HCT116 (cell line): ENCODE measurements at regions not wholly inside any gene's neighbourhood (a gene's known extent, or its start where the extent isn't known, plus 50 kb on each side); places are given as distances from the start of the nearest gene placed in this dataset.

Source experiments
- ATAC-seq: fragments of 200-7000 bp; cut with Tn5 transposase; 2 replicates; pipeline ENCODE4 v1.9.1; 2020; ENCODE audit warnings: mild to moderate bottlenecking, moderate library complexity
- BruUV-seq: library from RNA; stranded (reverse); fragments of 400-500 nt; replicated peaks from 2 replicates; lab custom pipeline; 2021; lab: Mats Ljungman, UMichigan
- CTCF ChIA-PET: fragments of 300-600 bp; sonication (Branson Sonifier 250); formaldehyde crosslinking; loops from one replicate; lab custom pipeline; 2021; ENCODE audit warnings: antibody characterized with exemption; lab: Charles Lee
- POLR2A ChIA-PET: fragments of 300-600, 350-600 bp; sonication (Branson Sonifier 250); formaldehyde crosslinking; loops from one replicate; lab custom pipeline; 2021; ENCODE audit warnings: antibody characterized with exemption; lab: Charles Lee
- RAD21 ChIA-PET, 2 experiments: fragments of 300-600 bp; sonication (Branson Sonifier 250); formaldehyde crosslinking; loops; one replicate each; lab custom pipeline; 2023; ENCODE audit warnings: low total read pairs in 2 of 2; ENCODE audit not compliant: uncharacterized antibody in 2 of 2, unreplicated experiment in 2 of 2, low non-redundant PET in 1 of 2; lab: Charles Lee
- DNase-seq: peaks from one replicate; pipeline ENCODE4 v3.0.0-alpha.2; 2010; ENCODE audit warnings: low read depth, low spot score
- H2AFZ ChIP-seq: fragments of 200-600 bp; shearing (Covaris generic), sonication (generic); 2 replicates; pipeline ENCODE4 v1.6.1; 2017; ENCODE audit warnings: low read depth, mixed run types, mixed read lengths, antibody characterized with exemption, low read length; ENCODE audit not compliant: poor library complexity, severe bottlenecking
- H3K27ac ChIP-seq: 2 replicates; pipeline ENCODE4 v1.5.1; 2012; ENCODE audit warnings: low read depth, low read length
- H3K27me3 ChIP-seq: fragments of 200-600 bp; sonication (generic); 2 replicates; pipeline ENCODE4 v1.6.1; 2016; ENCODE audit warnings: mixed run types, low read length, mixed read lengths; ENCODE audit not compliant: insufficient read depth
- H3K36me3 ChIP-seq, 2 experiments: fragments of 200-500 bp in 1 of 2; fragments of 200-600 bp in 1 of 2; sonication (Bioruptor generic) in 1 of 2; sonication (generic) in 1 of 2; 2 replicates each; pipeline versions ENCODE4 v1.5.1 to v1.6.1; 2014 to 2016; ENCODE audit warnings: low read length in 2 of 2, inconsistent platforms in 1 of 2, mixed read lengths in 1 of 2, mixed run types in 1 of 2; ENCODE audit not compliant: insufficient read depth in 2 of 2, control insufficient read depth in 1 of 2
- H3K4me1 ChIP-seq, 2 experiments: fragments of 200-600 bp in 1 of 2; sonication (generic) in 1 of 2; 2 replicates each; pipeline versions ENCODE4 v1.5.1 to v1.6.1; 2012 to 2017; ENCODE audit warnings: low read length in 2 of 2, inconsistent platforms in 1 of 2, mild to moderate bottlenecking in 1 of 2, mixed read lengths in 1 of 2, mixed run types in 1 of 2, moderate library complexity in 1 of 2; ENCODE audit not compliant: insufficient read depth in 2 of 2, control insufficient read depth in 1 of 2
- H3K4me2 ChIP-seq: fragments of 200-600 bp; sonication (generic); 2 replicates; pipeline ENCODE4 v1.6.1; 2017; ENCODE audit warnings: mixed run types, low read length, mixed read lengths
- H3K4me3 ChIP-seq, 2 experiments: fragments of 200-600 bp in 1 of 2; sonication (generic) in 1 of 2; replicated peaks in 1 of 2; 2 replicates each; pipeline ENCODE4 v1.5.1; 2011 to 2016; ENCODE audit warnings: low read length in 2 of 2, control low read depth in 1 of 2, low read depth in 1 of 2, mild to moderate bottlenecking in 1 of 2, mixed read lengths in 1 of 2, mixed run types in 1 of 2
- H3K79me2 ChIP-seq: fragments of 200-600 bp; sonication (generic); 2 replicates; pipeline ENCODE4 v1.6.1; 2017; ENCODE audit warnings: mild to moderate bottlenecking, mixed run types, low read length, moderate library complexity, mixed read lengths; ENCODE audit not compliant: insufficient read depth
- H3K9ac ChIP-seq: fragments of 200-600 bp; sonication (generic); 2 replicates; pipeline ENCODE4 v1.6.1; 2016; ENCODE audit warnings: low read length, mixed read lengths
- H3K9me2 ChIP-seq: fragments of 200-600 bp; sonication (generic), shearing (Covaris generic); 2 replicates; pipeline ENCODE4 v1.6.1; 2017; ENCODE audit warnings: mixed run types, mild to moderate bottlenecking, moderate library complexity; ENCODE audit not compliant: insufficient read depth
- H3K9me3 ChIP-seq, 2 experiments: fragments of 200-500 bp in 1 of 2; fragments of 200-600 bp in 1 of 2; sonication (Bioruptor generic) in 1 of 2; sonication (generic) in 1 of 2; 2 replicates each; pipeline ENCODE4 v1.6.1; 2014 to 2017; ENCODE audit warnings: low read length in 2 of 2, mixed read lengths in 2 of 2, inconsistent platforms in 1 of 2, low read depth in 1 of 2, mild to moderate bottlenecking in 1 of 2, mixed run types in 1 of 2, moderate library complexity in 1 of 2; ENCODE audit not compliant: control insufficient read depth in 1 of 2, insufficient read depth in 1 of 2
- H4K20me1 ChIP-seq: fragments of 200-600 bp; sonication (generic), shearing (Covaris generic); 2 replicates; pipeline ENCODE4 v1.6.1; 2017; ENCODE audit warnings: mixed run types, mild to moderate bottlenecking, moderate library complexity; ENCODE audit not compliant: insufficient read depth
- FOSL1 ChIP-seq: IDR thresholded peaks from 2 replicates; pipeline ENCODE4 v1.6.1; 2012; ENCODE audit warnings: low read depth
- JUND ChIP-seq: IDR thresholded peaks from 2 replicates; pipeline ENCODE4 v1.6.1; 2012
- POLR2A ChIP-seq: IDR thresholded peaks from 2 replicates; pipeline ENCODE4 v1.7.0; 2011; ENCODE audit warnings: borderline replicate concordance; ENCODE audit not compliant: insufficient read depth, insufficient read length; ENCODE audit errors: extremely low read depth
- SIN3A ChIP-seq: IDR thresholded peaks from 2 replicates; pipeline ENCODE4 v1.6.1; 2012; ENCODE audit warnings: low read depth
- SP1 ChIP-seq: IDR thresholded peaks from 2 replicates; pipeline ENCODE4 v1.6.1; 2012; ENCODE audit warnings: low read depth
- SRF ChIP-seq: IDR thresholded peaks from 2 replicates; pipeline ENCODE4 v1.6.1; 2012; ENCODE audit warnings: low read depth
- TCF7L2 ChIP-seq: IDR thresholded peaks from 2 replicates; pipeline ENCODE4 v1.7.0; 2011; ENCODE audit warnings: borderline replicate concordance, inconsistent platforms; ENCODE audit not compliant: insufficient read depth, insufficient read length; ENCODE audit errors: extremely low read depth
- ZBTB33 ChIP-seq: IDR thresholded peaks from 2 replicates; pipeline ENCODE4 v1.6.1; 2011; ENCODE audit warnings: mild to moderate bottlenecking, low read length, moderate library complexity; ENCODE audit not compliant: insufficient replicate concordance; ENCODE audit errors: extremely low read depth
- ZFX ChIP-seq: fragments of 450-650 bp; IDR thresholded peaks from 2 replicates; pipeline ENCODE4 v1.6.1; 2017
- intact Hi-C: fragments of 100-400 bp; cut with micrococcal nuclease; formaldehyde crosslinking; loops from 2 replicates; pipeline ENCODE4 v1.10.0; 2022
- TF ChIP-seq, protein P1 (sequence below): IDR thresholded peaks from 2 replicates; pipeline ENCODE4 v1.6.1; 2012
- TF ChIP-seq, protein P2 (sequence below): IDR thresholded peaks from 2 replicates; pipeline ENCODE4 v1.6.1; 2012; ENCODE audit warnings: low read depth

- BruUV-seq, result no TSS peak
- no peaks in the 10 kb centered on the region for H4K20me1 ChIP-seq
- no peak overlapping the region for H2AFZ ChIP-seq
- POLR2A ChIA-PET, result no interaction called here
- H3K36me3 ChIP-seq, result no peaks in the 10 kb centered on the region
- CTCF ChIA-PET, result no interaction called here
- H3K9ac ChIP-seq, result no peak overlapping the region
- H3K79me2 ChIP-seq, result no peaks in the 10 kb centered on the region
- DNase-seq, result no peak
- H3K27ac ChIP-seq, result no peak overlapping the region
- no peak for TF ChIP-seq ZBTB33
- TF ChIP-seq FOSL1, result no peak
- TF ChIP-seq POLR2A, result no peak
- RAD21 ChIA-PET, result no interaction called here
- H3K4me1 ChIP-seq, result no peaks in the 10 kb centered on the region
- no peaks in the 10 kb centered on the region for H3K9me3 ChIP-seq
- intact Hi-C loops, result no loop called here
- H3K27me3 ChIP-seq, result peaks cover 5% of the 10 kb centered on the region; the same call in 1 of the 2 replicates
- H3K9me2 ChIP-seq, result no peaks in the 10 kb centered on the region
- no peak overlapping the region for H3K4me2 ChIP-seq
- no peak for ATAC-seq
- no peak overlapping the region for H3K4me3 ChIP-seq
These were observed 60.9 kb upstream of the LINGO1 start for GRCh38 chr15:77693576-77693975.

- Histone ChIP-seq H3K27ac (no peak overlapping the region), H3K27me3 (peaks cover 5% of the 10 kb centered on the region; the same call in 1 of the 2 replicates), H3K4me2 (no peak overlapping the region), H3K4me1 (no peaks in the 10 kb centered on the region), H3K9ac (no peak overlapping the region), H3K4me3 (no peak overlapping the region), H4K20me1 (no peaks in the 10 kb centered on the region), H3K9me2 (no peaks in the 10 kb centered on the region), H3K79me2 (no peaks in the 10 kb centered on the region), H3K9me3 (no peaks in the 10 kb centered on the region), H3K36me3 (no peaks in the 10 kb centered on the region), H2AFZ (no peak overlapping the region)
- no TSS peak for BruUV-seq
- intact Hi-C loops, result no loop called here
- ATAC-seq (no peak), DNase-seq (no peak)
- CTCF ChIA-PET, result no interaction called here
- RAD21 ChIA-PET, result no interaction called here
- POLR2A ChIA-PET, result no interaction called here
- no peak for TF ChIP-seq TCF7L2
- no peak for TF ChIP-seq JUND
- TF ChIP-seq, protein P1, sequence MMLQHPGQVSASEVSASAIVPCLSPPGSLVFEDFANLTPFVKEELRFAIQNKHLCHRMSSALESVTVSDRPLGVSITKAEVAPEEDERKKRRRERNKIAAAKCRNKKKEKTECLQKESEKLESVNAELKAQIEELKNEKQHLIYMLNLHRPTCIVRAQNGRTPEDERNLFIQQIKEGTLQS, result no peak
- TF ChIP-seq, protein P2, sequence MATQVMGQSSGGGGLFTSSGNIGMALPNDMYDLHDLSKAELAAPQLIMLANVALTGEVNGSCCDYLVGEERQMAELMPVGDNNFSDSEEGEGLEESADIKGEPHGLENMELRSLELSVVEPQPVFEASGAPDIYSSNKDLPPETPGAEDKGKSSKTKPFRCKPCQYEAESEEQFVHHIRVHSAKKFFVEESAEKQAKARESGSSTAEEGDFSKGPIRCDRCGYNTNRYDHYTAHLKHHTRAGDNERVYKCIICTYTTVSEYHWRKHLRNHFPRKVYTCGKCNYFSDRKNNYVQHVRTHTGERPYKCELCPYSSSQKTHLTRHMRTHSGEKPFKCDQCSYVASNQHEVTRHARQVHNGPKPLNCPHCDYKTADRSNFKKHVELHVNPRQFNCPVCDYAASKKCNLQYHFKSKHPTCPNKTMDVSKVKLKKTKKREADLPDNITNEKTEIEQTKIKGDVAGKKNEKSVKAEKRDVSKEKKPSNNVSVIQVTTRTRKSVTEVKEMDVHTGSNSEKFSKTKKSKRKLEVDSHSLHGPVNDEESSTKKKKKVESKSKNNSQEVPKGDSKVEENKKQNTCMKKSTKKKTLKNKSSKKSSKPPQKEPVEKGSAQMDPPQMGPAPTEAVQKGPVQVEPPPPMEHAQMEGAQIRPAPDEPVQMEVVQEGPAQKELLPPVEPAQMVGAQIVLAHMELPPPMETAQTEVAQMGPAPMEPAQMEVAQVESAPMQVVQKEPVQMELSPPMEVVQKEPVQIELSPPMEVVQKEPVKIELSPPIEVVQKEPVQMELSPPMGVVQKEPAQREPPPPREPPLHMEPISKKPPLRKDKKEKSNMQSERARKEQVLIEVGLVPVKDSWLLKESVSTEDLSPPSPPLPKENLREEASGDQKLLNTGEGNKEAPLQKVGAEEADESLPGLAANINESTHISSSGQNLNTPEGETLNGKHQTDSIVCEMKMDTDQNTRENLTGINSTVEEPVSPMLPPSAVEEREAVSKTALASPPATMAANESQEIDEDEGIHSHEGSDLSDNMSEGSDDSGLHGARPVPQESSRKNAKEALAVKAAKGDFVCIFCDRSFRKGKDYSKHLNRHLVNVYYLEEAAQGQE, result no peak
- TF ChIP-seq ZBTB33, result no peak
- TF ChIP-seq ZFX, result no peak
- TF ChIP-seq SRF, result no peak
- no peak for TF ChIP-seq SP1
- TF ChIP-seq SIN3A, result no peak
These were observed 59.9 kb upstream of the LINGO1 start for GRCh38 chr15:77692614-77693013.
